ENCODE measurements at regions not wholly inside any gene's neighbourhood (a gene's known extent, or its start where the extent isn't known, plus 50 kb on each side); places are given as distances from the start of the nearest gene placed in this dataset.

GRCh38 chr13:50375792-50376191, 360.5 kb downstream of the KCNRG start:
- no peaks in the 10 kb centered on the region for H3K9me3 ChIP-seq (ENCODE audit: control insufficient read depth, low read depth, low read length)
- no peak overlapping the region for H2BK12ac ChIP-seq (ENCODE audit: insufficient read length, low read depth, low read length)
- no peak overlapping the region for H3K9ac ChIP-seq (ENCODE audit: extremely low read depth, insufficient read length, low read length)
- H4K20me1 ChIP-seq (ENCODE audit: control insufficient read depth, insufficient read depth, insufficient read length): no peaks in the 10 kb centered on the region
- H3K23ac ChIP-seq (ENCODE audit: insufficient read length, low read depth, low read length): no peak overlapping the region
- no peak overlapping the region for H2AFZ ChIP-seq (ENCODE audit: low read length)
- no peak overlapping the region for H2BK15ac ChIP-seq (ENCODE audit: low read depth, low read length)
- H3K4me1 Mint-ChIP-seq: peaks cover 41 to 52% of the 10 kb centered on the region in 2 experiments
- H4K8ac ChIP-seq (replicated peaks; ENCODE audit: insufficient read length, low read depth, low read length): no peak overlapping the region
- no peaks in the 10 kb centered on the region for H3K27me3 ChIP-seq (ENCODE audit: insufficient read depth, low read length)
- no peaks in the 10 kb centered on the region for H3K27me3 Mint-ChIP-seq (ENCODE audit: low read depth)
- no peak overlapping the region for H3T11ph ChIP-seq (ENCODE audit: low read length)
- no peak overlapping the region for H3K4ac ChIP-seq (ENCODE audit: low read depth, low read length)
- H3K9me3 Mint-ChIP-seq: peaks cover 6 to 7% of the 10 kb centered on the region in 2 experiments
- H3K4me3 Mint-ChIP-seq: no peak overlapping the region
- H2BK5ac ChIP-seq (ENCODE audit: insufficient read length, low read length): no peak overlapping the region
- H3K4me1 ChIP-seq (ENCODE audit: insufficient read depth, low read length): peaks cover 6% of the 10 kb centered on the region
- no peak overlapping the region for H3K27ac ChIP-seq (ENCODE audit: insufficient read length, low read depth, low read length)
- no peak overlapping the region for H3K14ac ChIP-seq (ENCODE audit: insufficient read depth, low read length)
- peaks cover 6 to 8% (median 7%) of the 10 kb centered on the region in 3 experiments for H3K36me3 Mint-ChIP-seq (ENCODE audit: insufficient read depth in 1 of 3, low read depth in 3 of 3)
- no peak overlapping the region for H3K4me2 ChIP-seq (ENCODE audit: insufficient read depth, insufficient read length, low read length)
- DNase-seq: no peak
- H3K18ac ChIP-seq (ENCODE audit: insufficient read length, low read depth, low read length): no peak overlapping the region
- no CpG with 5 or more reads among the region's 4 CpGs for WGBS (ENCODE audit: extremely low coverage, insufficient read length, low lambda C conversion rate)
- H4K5ac ChIP-seq (ENCODE audit: insufficient read length, low read depth, low read length): no peak overlapping the region
- H3K79me1 ChIP-seq (ENCODE audit: insufficient read depth, low read depth, low read length, poor library complexity, severe bottlenecking): no peaks in the 10 kb centered on the region
- no peak overlapping the region for H2BK120ac ChIP-seq (ENCODE audit: low read depth, low read length, poor library complexity, severe bottlenecking)
- H3K27ac Mint-ChIP-seq: peak overlapping the region; percentile 3 to 64 (median 55); a peak in 5 of 7 replicates
- H3K79me2 ChIP-seq (ENCODE audit: insufficient read depth, low read length): no peaks in the 10 kb centered on the region
- no peak overlapping the region for H4K91ac ChIP-seq (ENCODE audit: insufficient read length, low read depth, low read length)
- no peak overlapping the region for H2AK5ac ChIP-seq (ENCODE audit: insufficient read length, low read length)
- no peak overlapping the region for H3K56ac ChIP-seq (ENCODE audit: insufficient read length, low read depth, low read length)
- no peak overlapping the region for H2BK20ac ChIP-seq (ENCODE audit: low read depth, low read length, poor library complexity, severe bottlenecking)
- no peaks in the 10 kb centered on the region for H3K23me2 ChIP-seq (ENCODE audit: insufficient read length, low read depth, low read length, poor library complexity, severe bottlenecking)
- no peak for TF ChIP-seq CTCF (conservative IDR thresholded peaks at IDR 0.05)

Data from H9 (cell line).